Femur (tissue), 1 donor: ENCODE measurements at regions not wholly inside any gene's neighbourhood (a gene's known extent, or its start where the extent isn't known, plus 50 kb on each side); places are given as distances from the start of the nearest gene placed in this dataset.
"Not testable (repeated sequence)": the region's sequence is repeated elsewhere in the genome, so short reads cannot be mapped to it uniquely, and the experiment has no call there.

Experiments
- DNase-seq: peaks from one replicate; pipeline ENCODE4 v3.0.0-alpha.2; 2017

DNA sequence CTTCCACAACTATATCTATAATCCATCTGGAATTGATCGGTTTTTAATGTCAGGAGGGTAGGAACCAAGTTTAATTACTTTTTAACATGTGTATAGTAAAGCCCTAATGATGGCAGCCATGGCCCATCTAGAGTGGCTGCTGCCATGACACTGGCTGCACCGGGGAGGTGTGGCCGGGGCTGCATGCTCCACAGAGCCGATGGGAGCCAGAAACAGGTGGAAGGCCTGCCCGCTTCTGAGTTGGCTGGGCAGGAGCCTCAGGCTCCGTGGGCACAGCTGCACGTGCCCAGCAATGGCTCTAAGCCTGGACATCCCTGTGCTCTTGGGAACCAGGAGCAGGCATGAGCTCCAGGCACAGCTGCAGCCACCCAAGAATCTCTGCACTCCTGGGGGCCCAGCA lies 73.0 kb downstream of the GBP6 start:
- DNase-seq = no peak

GRCh38 chr1:89438301-89438700 lies 74.4 kb downstream of the GBP6 start:
- DNase-seq = not testable (repeated sequence)

DNA sequence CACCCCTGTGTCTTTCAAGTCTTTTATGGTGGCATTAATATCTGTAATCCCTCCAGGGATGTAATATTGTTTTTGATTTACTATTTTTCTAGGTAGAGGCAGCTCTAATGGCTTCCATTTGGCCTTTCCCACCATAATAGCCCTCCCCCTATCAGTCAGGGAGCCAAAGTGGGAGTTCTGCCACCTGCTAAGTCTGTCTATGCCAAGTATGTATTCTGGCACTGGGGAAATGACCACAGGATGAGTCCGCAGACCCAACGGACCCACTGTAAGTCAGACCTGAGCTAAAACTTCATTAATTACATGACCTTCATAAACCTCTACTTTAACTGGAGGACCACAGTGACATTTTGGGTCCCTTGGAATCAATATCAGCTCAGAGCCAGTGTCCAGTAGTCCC lies 77.1 kb downstream of the GBP6 start:
- no peak for DNase-seq

GRCh38 chr1:89444791-89445190 lies 79.8 kb upstream of the LRRC8B start:
- DNase-seq = no peak

GRCh38 chr1:89451011-89451410 lies 73.6 kb upstream of the LRRC8B start:
- DNase-seq = no peak

- no peak for DNase-seq
These were observed 71.3 kb upstream of the LRRC8B start for GRCh38 chr1:89453123-89453972.

- DNase-seq = peak; percentile 37
These were observed 69.6 kb upstream of the LRRC8B start for GRCh38 chr1:89454845-89455521.

DNA sequence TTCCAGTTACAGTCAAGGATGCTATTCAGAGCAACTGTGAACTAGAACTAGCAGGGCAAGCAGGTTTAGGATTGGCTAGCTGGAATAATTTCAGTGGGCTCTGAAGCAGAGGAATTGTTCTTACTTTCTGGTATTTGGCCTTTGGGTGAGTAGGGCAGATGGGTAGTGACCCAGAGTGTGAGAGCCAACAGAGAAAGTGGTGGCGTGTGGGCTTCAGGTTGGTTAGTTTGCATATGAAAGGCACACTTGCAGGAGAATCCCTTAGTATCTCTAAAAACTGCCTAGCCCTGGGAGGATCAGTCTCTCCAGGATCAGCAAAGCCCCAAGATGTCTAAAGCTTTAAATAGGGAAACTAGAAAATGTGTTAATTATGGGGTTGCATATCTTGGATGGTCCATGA lies 67.6 kb upstream of the LRRC8B start:
- DNase-seq = no peak

DNA sequence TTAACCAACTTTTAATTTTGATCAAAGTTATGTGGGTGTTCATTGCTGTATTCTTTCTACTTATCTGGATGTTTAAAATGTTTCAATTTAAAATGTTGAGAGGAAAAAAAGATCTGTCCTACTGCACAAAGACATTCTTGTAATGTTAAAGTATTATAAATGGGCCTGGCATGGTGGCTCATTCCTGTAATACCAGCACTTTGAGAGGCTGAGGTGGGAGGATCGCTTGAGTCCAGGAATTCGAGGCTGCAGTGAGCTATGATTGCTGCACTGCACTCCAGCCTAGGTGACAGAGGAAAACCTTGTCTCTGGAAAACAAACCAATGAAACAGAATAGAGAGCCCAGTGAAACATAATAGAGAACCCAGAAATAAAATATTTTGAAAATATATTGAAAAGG lies 65.5 kb upstream of the LRRC8B start:
- no peak for DNase-seq

GRCh38 chr1:89460325-89460724 lies 64.3 kb upstream of the LRRC8B start:
- no peak for DNase-seq

DNA sequence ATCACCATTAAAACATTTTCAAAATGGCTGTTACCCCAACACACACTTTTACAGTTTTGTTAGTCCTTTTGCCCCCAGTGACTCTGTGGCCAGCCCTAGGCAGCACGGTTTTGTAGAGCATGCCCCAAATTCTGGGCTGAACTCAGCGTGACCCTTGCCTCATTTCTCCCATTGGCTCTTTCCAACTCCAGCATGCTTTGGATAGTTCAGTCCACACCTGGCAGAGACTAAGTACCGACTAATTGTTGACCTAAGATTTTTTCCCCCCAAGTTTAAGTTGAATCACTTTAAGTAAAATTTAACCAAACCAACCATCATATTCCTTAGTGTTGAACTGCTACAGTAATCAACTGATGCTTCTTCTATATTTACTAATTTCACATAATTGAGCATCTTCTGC lies 62.4 kb upstream of the LRRC8B start:
- no peak for DNase-seq

- DNase-seq = no peak
These were observed 60.6 kb upstream of the LRRC8B start for GRCh38 chr1:89464008-89464407.

DNA sequence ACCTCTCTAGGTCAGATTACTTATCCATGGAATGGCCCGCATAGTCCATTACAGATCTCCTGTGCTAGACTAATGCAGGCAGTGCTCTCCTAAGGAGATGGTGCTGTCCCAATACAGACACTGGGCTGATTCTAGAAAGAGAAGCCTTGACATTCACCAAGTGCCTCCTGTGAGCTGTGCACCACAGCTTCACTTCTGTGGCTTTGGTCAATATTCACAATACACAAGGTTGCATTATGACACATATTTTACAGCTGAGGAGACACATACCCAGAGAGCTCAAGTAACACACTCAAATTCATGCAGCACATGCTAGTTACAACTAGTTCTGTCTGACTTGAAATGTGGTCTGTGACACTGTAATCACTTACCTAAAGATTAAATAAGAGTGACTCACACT lies 59.4 kb upstream of the LRRC8B start:
- no peak for DNase-seq

GRCh38 chr1:89466307-89466930 lies 58.2 kb upstream of the LRRC8B start:
- no peak for DNase-seq

DNA sequence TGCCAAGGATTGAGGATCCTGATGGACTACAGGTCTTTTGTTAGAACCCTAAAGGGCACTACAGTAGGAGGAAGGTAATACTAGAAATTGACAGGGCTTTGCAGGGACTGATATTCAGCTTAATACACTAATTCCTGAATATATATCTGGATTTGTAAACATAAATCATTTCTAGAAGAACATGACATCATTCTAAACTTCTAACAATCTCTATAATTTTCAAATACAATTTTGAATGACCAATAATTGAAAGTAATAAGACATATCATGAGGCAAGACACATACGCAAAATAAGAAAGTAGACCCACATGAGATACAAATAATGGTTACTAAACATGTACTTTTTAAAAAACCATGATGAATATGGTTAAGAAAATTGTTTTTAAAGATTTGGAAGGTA lies 52.4 kb upstream of the LRRC8B start:
- no peak for DNase-seq

DNA sequence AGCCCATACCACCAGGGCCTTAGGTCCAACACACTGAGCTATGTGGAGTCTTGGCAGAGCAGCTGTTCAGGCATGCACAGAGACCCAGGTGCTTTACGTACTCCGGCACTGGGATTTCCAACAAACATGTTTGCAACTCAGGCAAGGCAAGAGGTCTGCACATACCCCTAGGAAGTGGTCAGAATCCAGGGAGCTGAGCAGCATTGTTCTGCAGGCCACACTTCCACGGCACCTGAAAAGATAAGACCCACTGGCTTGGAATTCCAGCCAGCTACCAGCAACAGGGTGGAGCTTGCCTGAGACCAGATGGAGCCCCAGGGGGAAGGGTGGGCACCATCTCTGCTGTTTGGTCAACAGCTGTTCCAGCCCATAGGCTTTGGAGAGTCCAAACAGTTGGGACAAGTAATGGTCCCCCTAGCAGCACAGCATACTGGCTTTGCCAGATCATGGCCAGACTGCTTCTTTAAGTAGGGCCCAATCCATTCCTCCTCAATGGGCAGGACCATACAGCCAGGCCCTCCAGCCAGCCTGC lies 51.7 kb upstream of the LRRC8B start:
- DNase-seq = no peak
